VCaP (cell line): ENCODE measurements at regions not wholly inside any gene's neighbourhood (a gene's known extent, or its start where the extent isn't known, plus 50 kb on each side); places are given as distances from the start of the nearest gene placed in this dataset.

ENCODE experiments used
- H3K27ac ChIP-seq: fragments of 450-650 bp; 2 replicates; pipeline ENCODE4 v1.5.1; 2017
- TF ChIP-seq, protein P1 (sequence below): fragments of 450-650 bp; conservative IDR thresholded peaks from 2 replicates; pipeline ENCODE4 v1.5.1; 2017; ENCODE audit warnings: mild to moderate bottlenecking, moderate library complexity

GRCh38 chr4:127055357-127055756 is 577.4 kb upstream of the INTU start:
- TF ChIP-seq, protein P1, sequence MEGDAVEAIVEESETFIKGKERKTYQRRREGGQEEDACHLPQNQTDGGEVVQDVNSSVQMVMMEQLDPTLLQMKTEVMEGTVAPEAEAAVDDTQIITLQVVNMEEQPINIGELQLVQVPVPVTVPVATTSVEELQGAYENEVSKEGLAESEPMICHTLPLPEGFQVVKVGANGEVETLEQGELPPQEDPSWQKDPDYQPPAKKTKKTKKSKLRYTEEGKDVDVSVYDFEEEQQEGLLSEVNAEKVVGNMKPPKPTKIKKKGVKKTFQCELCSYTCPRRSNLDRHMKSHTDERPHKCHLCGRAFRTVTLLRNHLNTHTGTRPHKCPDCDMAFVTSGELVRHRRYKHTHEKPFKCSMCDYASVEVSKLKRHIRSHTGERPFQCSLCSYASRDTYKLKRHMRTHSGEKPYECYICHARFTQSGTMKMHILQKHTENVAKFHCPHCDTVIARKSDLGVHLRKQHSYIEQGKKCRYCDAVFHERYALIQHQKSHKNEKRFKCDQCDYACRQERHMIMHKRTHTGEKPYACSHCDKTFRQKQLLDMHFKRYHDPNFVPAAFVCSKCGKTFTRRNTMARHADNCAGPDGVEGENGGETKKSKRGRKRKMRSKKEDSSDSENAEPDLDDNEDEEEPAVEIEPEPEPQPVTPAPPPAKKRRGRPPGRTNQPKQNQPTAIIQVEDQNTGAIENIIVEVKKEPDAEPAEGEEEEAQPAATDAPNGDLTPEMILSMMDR = no peak
- no peak overlapping the region for H3K27ac ChIP-seq

GRCh38 chr4:127069675-127070074 is 563.1 kb upstream of the INTU start:
- TF ChIP-seq, protein P1 = no peak
- H3K27ac ChIP-seq = no peak overlapping the region

DNA sequence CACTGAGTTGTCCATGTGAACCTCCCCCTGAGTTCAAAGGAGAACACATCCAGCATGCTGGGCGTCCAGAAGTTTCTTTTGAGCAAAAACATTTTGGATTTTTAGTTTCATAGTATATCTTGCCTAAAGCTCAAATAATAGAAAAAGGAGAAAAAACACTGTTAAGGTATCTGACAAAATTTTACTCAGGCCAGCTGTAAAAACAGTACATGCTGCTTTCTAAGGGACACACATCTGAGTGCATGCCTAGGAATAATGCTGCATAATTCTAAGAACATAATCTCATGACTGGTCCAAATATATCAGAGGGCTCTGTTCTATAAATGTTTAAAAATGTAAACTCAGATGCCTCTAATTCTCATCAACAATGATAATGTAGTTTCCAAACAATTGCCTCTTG is 561.3 kb upstream of the INTU start:
- TF ChIP-seq, protein P1 = no peak
- H3K27ac ChIP-seq = no peak overlapping the region

- TF ChIP-seq, protein P1 = no peak
- no peak overlapping the region for H3K27ac ChIP-seq
Measured at GRCh38 chr4:127080141-127080540, 552.6 kb upstream of the INTU start.

DNA sequence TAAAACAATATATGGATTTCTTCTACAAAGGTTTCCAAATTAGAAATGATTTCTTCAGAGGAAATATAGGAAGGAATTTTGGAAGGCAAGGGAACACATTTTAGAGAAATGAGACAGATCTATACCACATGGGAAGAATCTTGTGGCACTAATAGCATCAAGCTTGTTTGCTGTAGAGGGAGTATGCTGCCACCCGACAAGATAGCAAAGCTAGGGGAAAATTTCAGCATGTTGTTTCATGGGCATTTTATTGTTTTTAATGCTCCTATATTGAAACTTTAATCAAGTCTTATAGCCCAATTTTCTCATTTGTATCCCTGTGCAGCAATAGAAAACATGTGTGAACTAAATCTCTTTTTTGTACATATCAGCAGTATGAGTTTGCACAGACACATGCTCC is 551.7 kb upstream of the INTU start:
- no peak overlapping the region for H3K27ac ChIP-seq
- TF ChIP-seq, protein P1 = no peak

DNA sequence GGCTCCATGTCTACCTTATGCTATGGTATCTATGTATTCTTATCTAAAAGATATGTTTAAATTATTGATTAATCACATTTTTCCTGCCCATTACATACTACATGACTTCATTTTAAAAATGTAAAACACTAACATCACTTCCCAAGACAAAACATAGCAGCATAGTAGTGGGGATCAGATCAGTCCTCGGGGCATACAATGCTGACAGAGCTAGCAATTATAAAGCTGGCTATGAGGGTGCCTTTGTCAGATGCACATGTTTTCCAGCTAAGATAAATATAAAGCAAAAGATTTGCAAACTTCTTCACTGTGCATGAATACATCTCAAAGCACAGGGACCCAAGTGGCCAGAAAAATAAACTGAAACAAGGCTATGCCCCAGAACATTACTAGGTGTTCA is 549.8 kb upstream of the INTU start:
- TF ChIP-seq, protein P1 = no peak
- no peak overlapping the region for H3K27ac ChIP-seq

DNA sequence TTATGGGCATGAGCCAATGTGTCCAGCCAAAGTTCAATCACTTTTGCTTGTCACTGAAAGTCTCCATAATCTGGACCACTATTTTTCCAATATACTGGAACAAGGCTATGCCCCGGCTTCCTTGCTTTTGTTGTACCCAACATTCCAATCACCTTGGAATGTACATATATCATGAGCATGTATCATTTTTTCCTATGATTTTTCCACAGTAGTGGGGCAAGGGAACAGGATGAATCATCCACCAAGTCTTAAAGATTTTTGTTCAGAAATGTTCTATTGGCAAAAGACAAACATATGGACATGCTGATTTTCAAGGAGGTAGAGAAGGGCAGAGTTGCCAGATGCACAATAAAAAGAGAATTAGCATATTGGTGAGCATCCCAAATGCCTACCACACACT is 548.1 kb upstream of the INTU start:
- H3K27ac ChIP-seq = no peak overlapping the region

More for the DNA sequence above, 548.1 kb upstream of the INTU start:
- TF ChIP-seq, protein P1 = no peak
